VCaP (cell line): ENCODE measurements at regions not wholly inside any gene's neighbourhood (a gene's known extent, or its start where the extent isn't known, plus 50 kb on each side); places are given as distances from the start of the nearest gene placed in this dataset.

Experiments
- H3K27ac ChIP-seq: fragments of 450-650 bp; 2 replicates; pipeline ENCODE4 v1.5.1; 2017
- CTCF ChIP-seq: fragments of 450-650 bp; conservative IDR thresholded peaks from 2 replicates; pipeline ENCODE4 v1.5.1; 2017; ENCODE audit warnings: mild to moderate bottlenecking, moderate library complexity

DNA sequence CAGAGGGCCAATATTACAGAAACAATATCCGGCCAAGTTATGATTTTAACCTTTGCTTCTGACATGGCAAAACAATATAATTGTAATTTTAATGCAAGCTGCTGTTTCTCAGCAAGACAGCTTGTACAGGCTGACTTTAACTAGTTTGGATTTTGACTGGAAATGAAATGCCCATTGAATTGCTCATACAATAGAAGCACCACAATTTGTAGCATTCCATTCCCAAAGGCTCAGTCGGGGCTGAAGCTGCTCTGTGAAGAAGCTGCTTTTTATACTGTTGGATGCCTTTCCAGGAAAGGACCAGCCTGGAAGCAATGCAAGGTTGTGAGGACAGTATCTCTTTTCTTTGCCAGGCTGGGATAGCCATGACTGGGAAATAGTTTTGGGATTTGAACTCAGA, 677.0 kb upstream of the FANCL start:
- no peak for TF ChIP-seq CTCF
- no peak overlapping the region for H3K27ac ChIP-seq

DNA sequence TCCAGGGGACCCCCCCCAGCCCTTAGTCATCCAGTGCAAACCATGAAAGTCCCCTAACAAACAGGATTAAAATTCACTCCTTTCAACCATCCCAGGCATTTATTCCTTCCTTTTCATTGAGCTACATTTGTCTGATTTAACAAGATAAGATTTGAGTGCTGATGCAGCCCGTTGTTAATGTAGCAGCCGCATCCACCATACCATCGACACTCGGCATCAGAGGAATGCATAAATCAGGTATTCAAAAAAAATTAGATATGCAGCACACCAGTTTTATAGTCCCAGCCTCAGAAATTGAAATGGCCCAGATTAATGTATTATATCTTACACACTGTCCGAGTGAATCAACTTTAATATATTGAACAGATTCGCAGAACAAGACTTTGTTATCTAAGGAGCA, 676.5 kb upstream of the FANCL start:
- TF ChIP-seq CTCF = no peak
- no peak overlapping the region for H3K27ac ChIP-seq

DNA sequence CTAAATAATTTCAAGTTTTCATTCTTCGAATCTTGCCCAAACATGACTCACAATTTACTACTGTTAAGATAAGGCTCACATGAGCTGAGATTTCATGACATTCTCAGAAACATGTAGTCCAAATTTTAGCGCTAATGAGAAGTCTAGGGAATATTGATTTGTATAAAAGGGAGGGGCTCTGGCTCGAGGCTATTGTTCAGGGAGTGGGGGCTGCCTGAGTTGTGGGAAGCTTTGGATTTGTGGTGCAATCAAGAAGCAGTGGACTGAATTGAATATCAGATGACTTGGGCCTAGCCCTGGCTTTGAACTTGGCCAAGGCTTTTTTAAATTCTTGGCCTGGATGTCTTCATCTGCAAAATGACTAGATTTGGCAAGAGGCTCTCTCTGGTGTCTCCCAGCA, 674.9 kb upstream of the FANCL start:
- no peak for TF ChIP-seq CTCF

GRCh38 chr2:58914733-58915505, 673.8 kb upstream of the FANCL start:
- TF ChIP-seq CTCF = no peak
- H3K27ac ChIP-seq = no peak overlapping the region

More for the DNA sequence above, 674.9 kb upstream of the FANCL start:
- no peak overlapping the region for H3K27ac ChIP-seq

DNA sequence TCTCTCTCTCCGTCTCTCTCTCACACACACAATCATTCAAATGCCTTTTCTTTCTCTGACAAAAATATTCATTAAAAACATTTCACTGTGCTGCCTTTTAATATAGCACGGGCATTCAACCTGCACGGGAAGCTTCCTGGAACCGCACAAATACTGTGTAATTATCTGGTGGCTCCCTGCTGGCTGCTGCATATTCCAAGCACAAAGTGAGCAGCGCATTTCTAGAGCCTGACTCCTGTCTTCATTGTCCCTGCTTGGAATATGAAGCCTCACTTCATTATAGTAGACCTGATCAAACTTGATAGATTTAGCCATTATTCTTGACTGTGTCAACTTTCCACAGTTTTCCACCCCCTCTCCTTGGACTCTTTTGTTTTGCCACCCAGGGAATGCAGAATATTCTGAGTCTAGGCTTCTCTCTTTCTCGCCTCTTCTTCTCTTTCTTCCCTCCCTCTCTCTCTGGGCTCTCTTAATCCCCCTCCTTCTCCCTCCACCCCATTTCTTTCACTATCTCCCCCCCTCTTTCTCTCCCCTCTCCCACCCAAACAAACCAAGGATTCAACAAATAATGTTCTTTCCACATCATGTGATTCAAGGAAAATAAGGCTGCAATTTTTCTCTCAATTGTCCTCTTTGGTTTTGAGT, 672.1 kb upstream of the FANCL start:
- H3K27ac ChIP-seq = peak overlapping the region; percentile 9; the same call in 1 of the 2 replicates
- no peak for TF ChIP-seq CTCF

DNA sequence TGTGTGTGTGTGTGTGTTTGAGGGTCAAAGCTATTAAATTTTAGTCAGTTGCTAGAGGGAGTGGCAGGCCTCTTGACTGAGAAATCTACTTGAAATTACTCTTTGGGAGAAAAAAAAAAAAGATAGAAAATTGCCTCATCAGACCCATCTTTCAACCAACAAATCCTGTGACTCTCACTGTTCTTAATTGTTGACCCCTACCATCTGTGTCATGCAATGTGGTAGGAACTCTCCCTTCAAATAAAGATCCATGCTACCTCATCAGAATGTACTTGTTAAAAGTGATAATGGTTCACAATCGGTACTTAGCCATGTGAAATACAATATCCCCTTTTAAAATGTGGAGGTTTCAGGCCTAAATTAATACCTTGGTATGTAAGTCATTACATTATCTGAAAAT, 670.8 kb upstream of the FANCL start:
- no peak for TF ChIP-seq CTCF
- H3K27ac ChIP-seq = no peak overlapping the region

- H3K27ac ChIP-seq = peak overlapping the region; percentile 55
- no peak for TF ChIP-seq CTCF
These were observed 667.5 kb upstream of the FANCL start for GRCh38 chr2:58908501-58909154.
